GM12878 (cell line): ENCODE measurements at regions not wholly inside any gene's neighbourhood (a gene's known extent, or its start where the extent isn't known, plus 50 kb on each side); places are given as distances from the start of the nearest gene placed in this dataset.

ENCODE experiments used
- ATAC-seq: fragments of 200-7000 bp; cut with Tn5 transposase; 3 replicates; pipeline ENCODE4 v1.9.1; 2020; ENCODE audit warnings: mild to moderate bottlenecking, moderate library complexity
- BruUV-seq: library from RNA; stranded (reverse); fragments of 400-500 nt; replicated peaks from 2 replicates; lab custom pipeline; 2021; lab: Mats Ljungman, UMichigan
- CTCF ChIA-PET: fragments of 300-600 bp; sonication (Branson Sonifier 250); formaldehyde crosslinking; extraction: SDS; loops from one replicate; lab custom pipeline; 2021; ENCODE audit warnings: inconsistent platforms; lab: Yijun Ruan, JAX
- POLR2A ChIA-PET: fragments of 350-600 bp; formaldehyde crosslinking; extraction: SDS; loops from one replicate; lab custom pipeline; 2021; ENCODE audit warnings: inconsistent platforms; lab: Charles Lee
- RAD21 ChIA-PET: fragments of 300-600 bp; sonication (Branson Sonifier 250); formaldehyde crosslinking; loops from one replicate; lab custom pipeline; 2023; ENCODE audit warnings: antibody characterized with exemption; ENCODE audit not compliant: unreplicated experiment; lab: Charles Lee
- SMC1A ChIA-PET: fragments of 300-600 bp; sonication (Branson Sonifier 250); formaldehyde crosslinking; loops from one replicate; lab custom pipeline; 2023; ENCODE audit not compliant: unreplicated experiment, uncharacterized antibody; lab: Charles Lee
- DNase-seq: peaks from one replicate; pipeline ENCODE4 v3.0.0-alpha.2; 2011; ENCODE audit warnings: low read depth, low spot score
- FAIRE-seq: peaks from 3 replicates; lab custom pipeline; 2011; peaks lifted over from hg19 to GRCh38; lab: Jason Lieb, UNC
- H2AFZ ChIP-seq: 2 replicates; pipeline ENCODE4 v1.6.0; 2011; ENCODE audit warnings: low read depth, low read length, control low read depth; ENCODE audit not compliant: control insufficient read depth
- H3K27ac ChIP-seq: 2 replicates; pipeline ENCODE4 v1.5.1; 2011; ENCODE audit warnings: control low read depth; ENCODE audit not compliant: control insufficient read depth, insufficient read depth
- H3K27me3 ChIP-seq, 2 experiments: replicated peaks in 1 of 2; 2 replicates each; pipeline versions ENCODE4 v1.6.0 to v1.6.1; 2011; ENCODE audit warnings: low read length in 1 of 2; ENCODE audit not compliant: control insufficient read depth in 2 of 2, insufficient read depth in 2 of 2
- H3K36me3 ChIP-seq, 2 experiments: 2 replicates each; pipeline ENCODE4 v1.5.1; 2011; ENCODE audit warnings: low read length in 1 of 2; ENCODE audit not compliant: control insufficient read depth in 2 of 2, insufficient read depth in 2 of 2
- H3K4me1 ChIP-seq: 2 replicates; pipeline ENCODE4 v1.6.1; 2011; ENCODE audit warnings: mild to moderate bottlenecking, low read length, moderate library complexity, mixed read lengths; ENCODE audit not compliant: control insufficient read depth, insufficient read depth
- H3K4me2 ChIP-seq: 2 replicates; pipeline ENCODE4 v1.6.0; 2011; ENCODE audit warnings: control low read depth; ENCODE audit not compliant: control insufficient read depth, insufficient read depth
- H3K4me3 ChIP-seq: fragments of 200-600 bp; sonication (generic); 2 replicates; pipeline ENCODE4 v1.5.1; 2016
- H3K79me2 ChIP-seq: 2 replicates; pipeline ENCODE4 v1.6.0; 2011; ENCODE audit warnings: low read length; ENCODE audit not compliant: control insufficient read depth, insufficient read depth
- H3K9ac ChIP-seq: 2 replicates; pipeline ENCODE4 v1.8.0; 2011; ENCODE audit warnings: low read length, control low read depth, mixed read lengths; ENCODE audit not compliant: control insufficient read depth, insufficient read depth
- H3K9me3 ChIP-seq: replicated peaks from 3 replicates; pipeline ENCODE4 v1.5.1; 2011; ENCODE audit warnings: mild to moderate bottlenecking, low read length; ENCODE audit not compliant: control insufficient read depth, insufficient read depth
- H4K20me1 ChIP-seq: 2 replicates; pipeline ENCODE4 v1.6.0; 2011; ENCODE audit not compliant: control insufficient read depth, insufficient read depth
- ESRRA ChIP-seq: IDR thresholded peaks from 2 replicates; pipeline ENCODE4 v1.6.1; 2012; ENCODE audit warnings: mild to moderate bottlenecking, low read length, improper control_type of control experiment
- FOXK2 ChIP-seq: fragments of 450-650 bp; IDR thresholded peaks from 2 replicates; pipeline ENCODE4 v1.6.1; 2017; ENCODE audit warnings: mild to moderate bottlenecking, moderate library complexity
- POU2F2 ChIP-seq: IDR thresholded peaks from 3 replicates; pipeline ENCODE4 v1.6.1; 2011; ENCODE audit warnings: low read depth, mild to moderate bottlenecking, low read length, borderline replicate concordance
- PRDM15 ChIP-seq: fragments of 450-650 bp; formaldehyde crosslinking; IDR thresholded peaks from 2 replicates; pipeline ENCODE4 v1.4.0; 2020; ENCODE audit warnings: mild to moderate bottlenecking, moderate library complexity
- SIN3A ChIP-seq: IDR thresholded peaks from 2 replicates; pipeline ENCODE4 v1.6.1; 2012; ENCODE audit warnings: low read depth, low read length, improper control_type of control experiment
- SMAD1 ChIP-seq: fragments of 450-650 bp; IDR thresholded peaks from 2 replicates; pipeline ENCODE4 v1.6.1; 2018; ENCODE audit warnings: mild to moderate bottlenecking, low read depth; ENCODE audit not compliant: partially characterized antibody
- ZNF217 ChIP-seq: fragments of 450-650 bp; IDR thresholded peaks from 2 replicates; pipeline ENCODE4 v1.6.1; 2017; ENCODE audit warnings: antibody characterized with exemption, mild to moderate bottlenecking
- ZNF24 ChIP-seq: fragments of 450-650 bp; IDR thresholded peaks from 2 replicates; pipeline ENCODE4 v1.6.1; 2017; ENCODE audit warnings: antibody characterized with exemption, mild to moderate bottlenecking
- WGBS: methylation state at CpG from one replicate; pipeline ENCODE4 v1.1.6; 2016; ENCODE audit warnings: low lambda C conversion rate; ENCODE audit not compliant: insufficient replicate concordance, insufficient coverage; ENCODE audit errors: missing lambda C conversion rate; 5-methylcytosine and 5-hydroxymethylcytosine counted together
- in situ Hi-C: fragments of 300-500 bp; cut with MboI; formaldehyde crosslinking; loops from 9 replicates; pipeline ENCODE4 v1.14.3; 2018; ENCODE audit warnings: mixed read lengths
- intact Hi-C: fragments of 100-400 bp; cut with micrococcal nuclease; formaldehyde crosslinking; loops from one replicate; pipeline ENCODE4 v1.14.2; 2022; ENCODE audit not compliant: unreplicated experiment
- TF ChIP-seq, protein P1 (sequence below): fragments of 450-650 bp; IDR thresholded peaks from 2 replicates; pipeline ENCODE4 v1.6.1; 2016; ENCODE audit warnings: mild to moderate bottlenecking, moderate library complexity, borderline replicate concordance

- TF ChIP-seq PRDM15 (CRISPR knock-in tag) = no peak
- TF ChIP-seq, all 136 proteins: peak for 0
These were observed 358.4 kb downstream of the CTTN start (continued) for GRCh38 chr11:70756756-70757155.

DNA sequence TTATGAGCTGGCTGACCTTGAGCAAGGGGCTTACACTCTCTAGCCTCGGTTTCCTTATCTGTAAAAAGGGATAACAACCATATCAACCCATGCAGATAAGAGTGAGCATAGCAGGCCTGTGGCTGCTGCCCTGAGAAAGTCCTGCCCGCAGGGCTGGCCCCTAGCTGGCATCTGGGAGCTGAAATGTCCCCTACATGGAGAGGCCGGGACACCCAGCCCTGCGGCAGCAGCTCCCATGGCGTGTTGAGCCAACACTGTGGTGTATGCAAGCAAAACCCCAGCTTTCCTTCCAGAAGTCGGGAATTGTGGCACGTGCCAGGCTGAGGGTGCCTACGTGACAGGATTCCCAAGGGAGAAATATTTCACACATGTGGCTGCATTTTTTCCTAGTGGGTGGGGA is 358.9 kb downstream of the CTTN start:
- no peak overlapping the region for H3K9ac ChIP-seq
- no TSS peak for BruUV-seq
- no peaks in the 10 kb centered on the region for H3K36me3 ChIP-seq
- H3K4me3 ChIP-seq = no peak overlapping the region
- no peak for FAIRE-seq
- 2% methylated on average over 8 of the region's 8 CpGs for WGBS
- ChIA-PET RAD21 (no interaction called here), POLR2A (no interaction called here), SMC1A (interaction anchor here (0.6 kb wide), 1 partner anchor 274 kb away, joined by 3 read pairs; no protein-coding TSS in a partner anchor)
- no peaks in the 10 kb centered on the region for H3K4me1 ChIP-seq
- no peak for DNase-seq
- no peaks in the 10 kb centered on the region; the same call in 2 of the 3 replicates for H3K9me3 ChIP-seq
- H3K4me2 ChIP-seq = no peak overlapping the region
- no peak for TF ChIP-seq ESRRA
- no peak for TF ChIP-seq ZNF217
- TF ChIP-seq FOXK2 = no peak
- no peak for TF ChIP-seq SIN3A
- TF ChIP-seq, protein P1, sequence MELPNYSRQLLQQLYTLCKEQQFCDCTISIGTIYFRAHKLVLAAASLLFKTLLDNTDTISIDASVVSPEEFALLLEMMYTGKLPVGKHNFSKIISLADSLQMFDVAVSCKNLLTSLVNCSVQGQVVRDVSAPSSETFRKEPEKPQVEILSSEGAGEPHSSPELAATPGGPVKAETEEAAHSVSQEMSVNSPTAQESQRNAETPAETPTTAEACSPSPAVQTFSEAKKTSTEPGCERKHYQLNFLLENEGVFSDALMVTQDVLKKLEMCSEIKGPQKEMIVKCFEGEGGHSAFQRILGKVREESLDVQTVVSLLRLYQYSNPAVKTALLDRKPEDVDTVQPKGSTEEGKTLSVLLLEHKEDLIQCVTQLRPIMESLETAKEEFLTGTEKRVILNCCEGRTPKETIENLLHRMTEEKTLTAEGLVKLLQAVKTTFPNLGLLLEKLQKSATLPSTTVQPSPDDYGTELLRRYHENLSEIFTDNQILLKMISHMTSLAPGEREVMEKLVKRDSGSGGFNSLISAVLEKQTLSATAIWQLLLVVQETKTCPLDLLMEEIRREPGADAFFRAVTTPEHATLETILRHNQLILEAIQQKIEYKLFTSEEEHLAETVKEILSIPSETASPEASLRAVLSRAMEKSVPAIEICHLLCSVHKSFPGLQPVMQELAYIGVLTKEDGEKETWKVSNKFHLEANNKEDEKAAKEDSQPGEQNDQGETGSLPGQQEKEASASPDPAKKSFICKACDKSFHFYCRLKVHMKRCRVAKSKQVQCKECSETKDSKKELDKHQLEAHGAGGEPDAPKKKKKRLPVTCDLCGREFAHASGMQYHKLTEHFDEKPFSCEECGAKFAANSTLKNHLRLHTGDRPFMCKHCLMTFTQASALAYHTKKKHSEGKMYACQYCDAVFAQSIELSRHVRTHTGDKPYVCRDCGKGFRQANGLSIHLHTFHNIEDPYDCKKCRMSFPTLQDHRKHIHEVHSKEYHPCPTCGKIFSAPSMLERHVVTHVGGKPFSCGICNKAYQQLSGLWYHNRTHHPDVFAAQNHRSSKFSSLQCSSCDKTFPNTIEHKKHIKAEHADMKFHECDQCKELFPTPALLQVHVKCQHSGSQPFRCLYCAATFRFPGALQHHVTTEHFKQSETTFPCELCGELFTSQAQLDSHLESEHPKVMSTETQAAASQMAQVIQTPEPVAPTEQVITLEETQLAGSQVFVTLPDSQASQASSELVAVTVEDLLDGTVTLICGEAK = no peak
- TF ChIP-seq SMAD1 = no peak
- no peak for TF ChIP-seq POU2F2
- TF ChIP-seq ZNF24 = no peak
- TF ChIP-seq, all 136 proteins: peak for 0
- in situ Hi-C loops (loop anchor here (5.0 kb wide), 1 partner anchor 290 kb away; no protein-coding TSS in a partner anchor), intact Hi-C loops (no loop called here)
- no peak for ATAC-seq
- CTCF ChIA-PET = interaction anchor here (0.8 to 2.9 kb wide), 4 partner anchors 24 to 290 kb away, joined by 3 to 13 read pairs (median 8); no protein-coding TSS in a partner anchor
- no peak overlapping the region for H2AFZ ChIP-seq
- no peaks in the 10 kb centered on the region for H4K20me1 ChIP-seq
- no peaks in the 10 kb centered on the region for H3K79me2 ChIP-seq
- H3K27me3 ChIP-seq = no peaks in the 10 kb centered on the region; a peak in 2 of 4 replicates
- H3K27ac ChIP-seq = no peak overlapping the region
